ENCODE measurements at regions not wholly inside any gene's neighbourhood (a gene's known extent, or its start where the extent isn't known, plus 50 kb on each side); places are given as distances from the start of the nearest gene placed in this dataset.

GRCh38 chr13:99894840-99895443 lies 76.6 kb downstream of the ZIC5 start:
- H3K36me3 ChIP-seq = no peaks in the 10 kb centered on the region
- peaks cover 6% of the 10 kb centered on the region for H3K4me1 ChIP-seq
- no peaks in the 10 kb centered on the region for H3K9me3 ChIP-seq
- H3K4me3 ChIP-seq = peak overlapping the region; percentile 42
- intact Hi-C loops (cut with DNase I) = no loop called here
- DNase-seq = no peak
- peaks cover 51% of the 10 kb centered on the region for H3K27me3 ChIP-seq
- ATAC-seq = no peak
- TF ChIP-seq CTCF (IDR thresholded peaks at IDR 0.05) = no peak
- no peak overlapping the region for H3K27ac ChIP-seq

GRCh38 chr13:99894105-99894839 lies 77.3 kb downstream of the ZIC5 start:
- Histone ChIP-seq H3K4me3 (peak overlapping the region; percentile 42), H3K27me3 (peaks cover 51% of the 10 kb centered on the region), H3K36me3 (no peaks in the 10 kb centered on the region), H3K27ac (no peak overlapping the region), H3K4me1 (peaks cover 6% of the 10 kb centered on the region), H3K9me3 (no peaks in the 10 kb centered on the region)
- TF ChIP-seq CTCF (IDR thresholded peaks at IDR 0.05) = no peak
- intact Hi-C loops (cut with DNase I) = no loop called here
- DNase-seq = no peak
- no peak for ATAC-seq

GRCh38 chr13:99893567-99893966 lies 78.0 kb downstream of the ZIC5 start:
- intact Hi-C loops (cut with DNase I) = no loop called here
- Histone ChIP-seq H3K9me3 (no peaks in the 10 kb centered on the region), H3K36me3 (no peaks in the 10 kb centered on the region), H3K27me3 (peaks cover 44% of the 10 kb centered on the region), H3K4me1 (peaks cover 6% of the 10 kb centered on the region), H3K27ac (no peak overlapping the region), H3K4me3 (no peak overlapping the region)
- TF ChIP-seq CTCF (IDR thresholded peaks at IDR 0.05) = no peak
- peak; percentile 10 for ATAC-seq
- no peak for DNase-seq

- DNase-seq (no peak), ATAC-seq (peak; percentile 31)
- TF ChIP-seq CTCF (IDR thresholded peaks at IDR 0.05) = no peak
- Histone ChIP-seq H3K27ac (no peak overlapping the region), H3K9me3 (no peaks in the 10 kb centered on the region), H3K36me3 (no peaks in the 10 kb centered on the region), H3K4me3 (no peak overlapping the region), H3K4me1 (peaks cover 6% of the 10 kb centered on the region), H3K27me3 (peaks cover 40% of the 10 kb centered on the region)
- intact Hi-C loops (cut with DNase I) = no loop called here
Observed at GRCh38 chr13:99892866-99893504, 78.6 kb downstream of the ZIC5 start.

GRCh38 chr13:99892196-99892613 lies 79.4 kb downstream of the ZIC5 start:
- ATAC-seq (no peak), DNase-seq (no peak)
- no peak for TF ChIP-seq CTCF (IDR thresholded peaks at IDR 0.05)
- Histone ChIP-seq H3K27me3 (peaks cover 32% of the 10 kb centered on the region), H3K9me3 (no peaks in the 10 kb centered on the region), H3K4me1 (peaks cover 6% of the 10 kb centered on the region), H3K27ac (no peak overlapping the region), H3K36me3 (no peaks in the 10 kb centered on the region), H3K4me3 (no peak overlapping the region)
- intact Hi-C loops (cut with DNase I) = no loop called here

Measured in upper lobe of right lung (tissue), 1 donor.